ENCODE measurements at regions not wholly inside any gene's neighbourhood (a gene's known extent, or its start where the extent isn't known, plus 50 kb on each side); places are given as distances from the start of the nearest gene placed in this dataset.

- TF ChIP-seq POLR2A (IDR thresholded peaks at IDR 0.05) (no peak), CTCF (IDR thresholded peaks at IDR 0.05) (no peak)
Observed at GRCh38 chr14:22508150-22508457, 80.9 kb downstream of the DAD1 start.

Data from upper lobe of left lung (tissue), 4 donors.